NT2/D1 (cell line): ENCODE measurements at regions not wholly inside any gene's neighbourhood (a gene's known extent, or its start where the extent isn't known, plus 50 kb on each side); places are given as distances from the start of the nearest gene placed in this dataset.

Experiments
- DNase-seq: peaks from one replicate; pipeline ENCODE4 v3.0.0-alpha.2; 2011; ENCODE audit warnings: low read depth, low spot score
- H3K27me3 ChIP-seq: 2 replicates; pipeline ENCODE4 v1.6.0; 2011; ENCODE audit warnings: mild to moderate bottlenecking; ENCODE audit not compliant: insufficient read length, insufficient read depth
- H3K36me3 ChIP-seq: 2 replicates; pipeline ENCODE4 v1.6.1; 2011; ENCODE audit warnings: mild to moderate bottlenecking, low read length, mixed read lengths; ENCODE audit not compliant: insufficient read depth, insufficient read length
- H3K4me1 ChIP-seq: 2 replicates; pipeline ENCODE4 v1.5.1; 2011; ENCODE audit not compliant: insufficient read depth, insufficient read length
- H3K4me3 ChIP-seq: 2 replicates; pipeline ENCODE4 v1.5.1; 2011; ENCODE audit warnings: low read depth; ENCODE audit not compliant: insufficient read length
- H3K9ac ChIP-seq: 2 replicates; pipeline ENCODE4 v1.6.0; 2011; ENCODE audit warnings: low read depth; ENCODE audit not compliant: insufficient read length
- H3K9me3 ChIP-seq: 2 replicates; pipeline ENCODE4 v1.5.1; 2011; ENCODE audit warnings: mild to moderate bottlenecking, low read length; ENCODE audit not compliant: insufficient read depth
- SUZ12 ChIP-seq: IDR thresholded peaks from 2 replicates; pipeline ENCODE4 v1.6.1; 2011; ENCODE audit not compliant: insufficient read length, insufficient read depth; ENCODE audit errors: extremely low read depth
- YY1 ChIP-seq: IDR thresholded peaks from 2 replicates; pipeline ENCODE4 v1.6.1; 2011; ENCODE audit not compliant: insufficient read length, insufficient read depth
- ZNF274 ChIP-seq: IDR thresholded peaks from 2 replicates; pipeline ENCODE4 v1.6.1; 2011; ENCODE audit warnings: mild to moderate bottlenecking, low read depth, low read length

GRCh38 chrY:21814491-21814890 is 79.8 kb downstream of the RBMY1D start:
- Histone ChIP-seq H3K27me3 (no peaks in the 10 kb centered on the region), H3K4me1 (no peaks in the 10 kb centered on the region), H3K4me3 (no peak overlapping the region), H3K9me3 (no peaks in the 10 kb centered on the region), H3K36me3 (no peaks in the 10 kb centered on the region), H3K9ac (no peak overlapping the region)
- DNase-seq = no peak
- TF ChIP-seq ZNF274 = no peak
- TF ChIP-seq YY1 = no peak
- no peak for TF ChIP-seq SUZ12

GRCh38 chrY:21821881-21822280 is 72.4 kb downstream of the RBMY1D start:
- H3K9ac ChIP-seq = no peak overlapping the region
- no peaks in the 10 kb centered on the region for H3K4me1 ChIP-seq
- TF ChIP-seq SUZ12 (no peak), ZNF274 (no peak)
- no peaks in the 10 kb centered on the region for H3K9me3 ChIP-seq
- no peak overlapping the region for H3K4me3 ChIP-seq
- no peaks in the 10 kb centered on the region for H3K27me3 ChIP-seq
- DNase-seq = no peak
- H3K36me3 ChIP-seq = no peaks in the 10 kb centered on the region

GRCh38 chrY:21827593-21827992 is 66.7 kb downstream of the RBMY1D start:
- Histone ChIP-seq H3K4me3 (no peak overlapping the region), H3K4me1 (no peaks in the 10 kb centered on the region), H3K27me3 (no peaks in the 10 kb centered on the region), H3K9ac (no peak overlapping the region), H3K36me3 (no peaks in the 10 kb centered on the region), H3K9me3 (no peaks in the 10 kb centered on the region)
- no peak for DNase-seq
- TF ChIP-seq SUZ12 (no peak), YY1 (no peak), ZNF274 (no peak)
